NCI-H345 (cell line): ENCODE measurements at regions not wholly inside any gene's neighbourhood (a gene's known extent, or its start where the extent isn't known, plus 50 kb on each side); places are given as distances from the start of the nearest gene placed in this dataset.

Source experiments
- DNase-seq: peaks from one replicate; lab custom pipeline; 2025; lab: John Stamatoyannopoulos, UW

- no peak for DNase-seq
Observed at GRCh38 chr4:27514711-27515110, 654.1 kb downstream of the STIM2 start.

DNA sequence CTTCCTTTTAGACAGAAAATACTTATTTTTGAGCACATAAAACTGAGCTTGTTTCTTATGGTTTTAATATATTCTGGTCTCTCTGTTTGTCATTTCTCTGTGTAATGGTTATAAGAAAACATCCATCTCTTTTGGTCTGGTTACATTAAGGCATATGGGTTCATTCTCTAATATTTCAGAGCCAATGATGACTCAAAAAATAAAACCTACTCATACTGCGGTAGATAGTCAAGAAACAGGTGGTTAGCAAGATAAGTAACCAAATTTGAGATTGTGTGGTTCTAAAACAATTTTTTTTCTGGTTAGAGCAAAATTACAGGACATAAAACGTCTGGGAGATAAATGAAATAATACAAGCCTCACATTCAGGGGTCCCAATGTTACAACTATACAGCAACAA lies 654.5 kb downstream of the STIM2 start:
- no peak for DNase-seq

- DNase-seq, result no peak
Observed at GRCh38 chr4:27518876-27519275, 658.2 kb downstream of the STIM2 start.

- no peak for DNase-seq
Observed at GRCh38 chr4:27524224-27524623, 663.6 kb downstream of the STIM2 start.

DNA sequence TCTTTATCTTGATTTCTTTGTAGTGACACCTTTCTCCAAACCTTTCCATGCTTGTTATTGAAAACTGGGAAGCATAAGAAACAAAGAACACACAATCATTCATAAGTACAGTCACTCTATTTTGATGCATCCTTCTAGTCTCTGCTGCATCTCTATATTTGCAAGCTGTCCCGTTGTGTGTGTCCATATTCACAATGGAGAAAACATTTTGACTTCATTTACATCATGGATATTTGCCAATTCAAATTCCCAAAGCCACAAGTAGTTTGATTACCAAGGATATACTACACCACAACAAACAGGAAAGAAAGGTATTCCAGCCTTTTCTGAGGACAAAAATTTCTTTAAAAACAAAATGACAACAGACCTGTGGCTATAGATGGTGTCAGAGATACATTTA lies 673.8 kb downstream of the STIM2 start:
- DNase-seq, result no peak

- DNase-seq, result no peak
Observed at GRCh38 chr4:27568236-27568951, 707.8 kb downstream of the STIM2 start.

DNA sequence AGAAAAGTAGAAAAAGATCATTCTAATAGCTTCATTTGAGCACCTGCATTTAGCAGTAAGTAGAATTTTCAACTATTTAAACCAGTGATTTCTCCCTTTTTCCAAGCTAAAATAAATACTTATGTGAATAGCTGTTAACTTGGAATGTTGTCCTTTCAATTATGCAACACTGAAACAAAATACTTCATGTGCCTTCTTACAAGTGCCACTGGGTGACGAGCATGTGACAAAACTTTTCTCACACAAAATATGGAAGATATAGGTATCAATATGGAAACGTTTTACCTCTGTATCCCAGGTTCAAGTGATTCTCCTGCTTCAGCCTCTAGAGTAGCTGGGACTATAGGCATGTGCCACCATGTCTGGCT lies 708.3 kb downstream of the STIM2 start:
- DNase-seq, result no peak

DNA sequence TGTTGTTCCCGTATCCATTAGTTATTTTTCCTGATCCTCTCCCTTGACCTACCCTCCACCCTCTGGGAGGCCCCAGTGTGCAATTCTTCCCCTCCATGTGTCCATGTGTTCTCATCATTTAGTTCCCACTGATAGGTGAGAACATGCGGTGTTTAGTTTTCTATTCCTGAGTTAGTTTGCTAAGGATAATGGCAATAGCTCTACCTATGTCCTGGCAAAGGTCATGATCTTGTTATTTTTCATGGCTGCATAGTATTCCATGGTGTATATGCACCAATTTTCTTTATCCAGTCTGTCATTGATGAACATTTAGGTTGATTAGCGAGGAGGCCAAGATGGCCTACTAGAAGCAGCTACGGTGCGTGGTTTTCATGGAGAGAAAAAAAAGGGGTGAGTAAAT lies 714.1 kb downstream of the STIM2 start:
- DNase-seq, result no peak

DNA sequence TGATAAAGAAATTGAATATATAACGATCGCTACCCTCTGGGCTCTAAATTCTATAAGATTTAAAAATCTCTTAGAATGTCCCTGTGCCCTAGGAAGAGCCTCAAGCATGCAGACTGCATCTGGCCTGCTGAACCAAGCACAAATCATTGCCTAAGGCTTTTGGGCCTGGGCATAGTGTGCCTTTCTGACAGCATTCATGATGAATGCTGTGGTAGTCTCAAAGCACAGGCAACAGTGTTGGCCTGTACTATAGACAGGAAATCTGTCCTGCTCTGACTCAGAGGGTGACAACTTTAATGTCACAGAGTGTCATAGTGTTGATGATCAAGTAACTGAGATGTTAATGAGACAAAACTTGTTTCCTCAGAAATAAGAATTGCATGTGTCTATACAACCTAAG lies 717.3 kb downstream of the STIM2 start:
- DNase-seq, result no peak

DNA sequence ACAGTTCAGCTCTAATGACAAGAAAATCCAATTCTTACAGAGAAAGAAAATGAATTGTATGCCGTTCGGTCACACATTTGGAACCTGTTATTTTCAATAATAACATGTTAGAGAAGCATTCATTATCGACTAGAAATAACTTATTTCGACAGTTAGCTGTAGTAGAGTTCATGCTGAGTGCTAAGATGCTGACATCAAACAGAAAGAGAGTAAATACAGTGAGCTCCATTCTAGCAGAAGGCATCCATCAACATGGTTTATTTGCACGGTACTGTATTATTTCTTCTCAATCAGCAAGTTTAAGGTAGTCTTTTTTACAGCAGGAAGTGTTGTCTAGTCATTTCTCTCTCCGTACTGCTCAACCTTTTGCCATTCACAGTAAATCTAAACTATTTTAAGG lies 732.1 kb downstream of the STIM2 start:
- DNase-seq, result no peak

GRCh38 chr4:27594922-27595321 lies 734.3 kb downstream of the STIM2 start:
- DNase-seq, result peak; percentile 32

DNA sequence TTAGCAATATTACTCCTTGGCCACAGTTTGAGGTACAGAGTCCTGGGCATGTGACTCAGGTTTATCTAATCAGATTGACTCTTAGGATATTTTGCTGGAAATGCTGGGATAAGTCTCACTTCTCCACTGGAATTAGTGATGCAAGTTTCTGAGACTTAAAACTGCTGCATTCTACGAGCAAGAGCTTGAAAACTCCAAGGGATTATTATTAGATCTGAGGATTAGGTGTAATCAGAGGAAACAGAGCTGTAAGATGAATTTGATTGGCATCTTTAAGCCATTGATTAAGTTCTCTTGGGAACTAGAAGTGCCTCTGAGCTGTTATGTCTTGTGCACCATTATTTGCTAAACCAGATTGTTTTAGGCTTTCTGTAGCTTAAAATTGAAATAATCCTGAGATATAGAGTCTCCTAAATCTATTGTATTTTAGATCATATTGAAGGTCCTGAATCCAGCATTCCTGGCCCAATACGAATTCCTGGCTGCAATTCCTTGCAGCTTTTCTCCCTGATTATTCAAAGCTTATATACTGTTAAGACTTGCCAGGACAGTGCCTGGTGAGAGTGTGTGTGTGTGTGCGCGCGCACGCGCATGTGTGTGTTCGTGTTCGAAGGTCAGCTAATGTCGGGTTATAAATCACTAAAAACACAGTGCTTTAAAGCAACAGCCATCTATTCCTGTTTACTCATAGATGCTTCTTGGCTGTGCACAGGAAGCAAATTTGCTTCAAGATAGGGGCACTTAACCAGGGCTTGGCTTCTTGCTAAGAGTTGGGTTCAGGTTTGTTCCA lies 735.1 kb downstream of the STIM2 start:
- no peak for DNase-seq

DNA sequence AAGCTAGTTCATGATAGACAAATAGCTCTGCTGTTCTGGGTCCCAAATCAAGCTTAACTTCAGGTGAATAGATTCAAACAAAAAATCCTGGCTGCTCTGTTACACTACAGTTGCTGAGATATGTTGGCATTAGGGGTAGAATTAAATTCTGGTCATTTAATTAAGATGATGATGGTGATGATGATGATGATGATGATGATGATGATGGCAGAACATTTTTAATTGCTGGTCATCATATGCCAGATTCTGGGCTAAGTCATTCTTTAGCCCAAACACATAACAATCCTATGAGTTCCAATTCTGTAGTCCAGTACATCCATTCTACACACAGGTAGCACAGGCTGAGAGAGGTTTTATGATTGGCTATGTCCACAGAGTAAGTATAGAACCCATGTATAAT lies 741.5 kb downstream of the STIM2 start:
- no peak for DNase-seq

- no peak for DNase-seq
Observed at GRCh38 chr4:27604692-27605091, 744.1 kb downstream of the STIM2 start.

GRCh38 chr4:27616166-27616565 lies 755.5 kb downstream of the STIM2 start:
- no peak for DNase-seq

GRCh38 chr4:27619435-27619834 lies 758.8 kb downstream of the STIM2 start:
- no peak for DNase-seq

DNA sequence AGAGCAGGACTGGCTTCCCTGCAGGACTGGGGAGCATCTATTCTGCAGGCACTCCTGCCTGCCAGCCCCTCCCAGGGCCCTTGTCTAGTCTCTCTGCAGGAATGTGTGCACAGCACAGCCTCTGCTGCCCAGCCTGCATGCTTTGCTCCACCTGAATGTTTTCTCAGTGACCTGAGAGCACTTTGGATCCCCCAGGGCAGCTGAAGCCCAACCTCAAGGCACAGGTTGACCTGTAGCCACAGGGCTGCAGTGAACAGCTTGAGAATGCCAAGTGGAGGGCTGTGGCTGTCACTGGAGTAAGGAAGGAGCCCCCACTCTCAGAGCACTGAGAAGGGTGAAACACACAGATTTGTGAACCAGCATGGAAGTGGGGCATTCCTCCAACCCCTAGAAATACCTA lies 760.2 kb downstream of the STIM2 start:
- no peak for DNase-seq

DNA sequence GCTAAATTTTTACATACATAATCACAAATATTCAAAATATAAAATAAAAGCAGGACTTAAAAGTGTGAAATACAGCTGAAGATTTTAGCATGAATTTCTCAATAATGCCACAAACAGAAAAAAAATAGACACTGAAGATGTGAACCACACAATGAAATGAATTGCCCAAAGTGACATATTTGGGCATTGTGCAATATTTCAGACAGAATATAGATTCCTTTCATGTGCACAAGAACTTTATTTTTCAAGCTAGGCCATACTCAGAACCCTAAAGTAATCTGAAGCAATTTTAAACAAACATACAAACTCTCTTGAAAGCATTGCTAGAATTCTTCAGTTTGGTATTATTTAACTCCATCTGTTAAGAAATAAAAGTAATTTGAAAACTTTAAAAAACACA lies 764.1 kb downstream of the STIM2 start:
- no peak for DNase-seq

GRCh38 chr4:27628609-27629008 lies 768.0 kb downstream of the STIM2 start:
- DNase-seq, result no peak

DNA sequence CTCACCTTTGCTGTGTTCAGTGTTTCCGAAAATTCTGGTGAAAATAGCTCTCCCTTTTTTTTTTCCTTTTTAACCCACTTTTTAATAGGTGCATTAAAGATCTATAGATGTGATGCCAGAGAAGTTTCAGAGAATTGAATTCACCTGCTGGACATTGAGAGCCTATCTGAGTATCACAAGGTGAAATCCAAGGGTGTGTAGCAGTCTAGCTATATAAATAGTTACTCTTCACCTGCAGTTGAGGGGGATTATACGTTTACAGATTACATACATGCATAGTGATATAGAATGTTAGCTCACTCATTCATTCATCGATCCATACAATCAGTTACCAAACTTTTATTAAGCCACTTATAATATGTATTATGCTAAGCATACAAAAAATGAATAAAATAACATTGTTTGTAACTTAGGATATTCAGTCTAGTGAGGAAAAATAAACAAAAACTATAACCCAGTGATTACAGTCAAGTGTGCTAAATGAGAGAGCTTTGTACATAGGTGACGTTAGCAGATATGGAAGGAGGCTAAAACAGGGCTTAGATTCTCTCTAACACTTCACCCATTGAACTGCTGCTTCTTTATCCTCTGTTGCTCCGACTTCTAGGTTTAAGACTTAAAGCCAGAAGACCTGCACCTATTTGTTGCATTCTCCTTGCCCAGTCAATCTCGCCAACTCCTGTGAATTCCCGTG lies 769.0 kb downstream of the STIM2 start:
- DNase-seq, result no peak

GRCh38 chr4:27635936-27636913 lies 775.6 kb downstream of the STIM2 start:
- DNase-seq, result no peak
